Bronchial epithelial cell (primary cell): ENCODE measurements at regions not wholly inside any gene's neighbourhood (a gene's known extent, or its start where the extent isn't known, plus 50 kb on each side); places are given as distances from the start of the nearest gene placed in this dataset.
A peak's percentile ranks its signal among the peaks of the same experiment; 100 is the strongest.

Source experiments
- DNase-seq: peaks from one replicate; pipeline ENCODE4 v3.0.0-alpha.2; 2010; ENCODE audit warnings: low read depth
- FAIRE-seq: peaks from 2 replicates; lab custom pipeline; 2011; peaks lifted over from hg19 to GRCh38; lab: Jason Lieb, UNC
- H3K27me3 ChIP-seq: 2 replicates; pipeline ENCODE4 v1.5.1; 2011; ENCODE audit warnings: low read length; ENCODE audit not compliant: control insufficient read depth, insufficient read depth
- H3K36me3 ChIP-seq: 2 replicates; pipeline ENCODE4 v1.5.1; 2011; ENCODE audit warnings: low read length; ENCODE audit not compliant: control insufficient read depth, insufficient read depth
- H3K4me3 ChIP-seq: 2 replicates; pipeline ENCODE4 v1.5.1; 2011; ENCODE audit warnings: mild to moderate bottlenecking, low read depth, low read length, control low read depth
- CTCF ChIP-seq: IDR thresholded peaks from 2 replicates; pipeline ENCODE4 v1.5.1; 2011; ENCODE audit warnings: mild to moderate bottlenecking, moderate library complexity, low read length, control low read depth, inconsistent platforms; ENCODE audit not compliant: insufficient read depth, severe bottlenecking

GRCh38 chr15:46778876-46779275 is 938.4 kb upstream of the SEMA6D start:
- Histone ChIP-seq H3K4me3 (no peak overlapping the region), H3K27me3 (no peaks in the 10 kb centered on the region), H3K36me3 (no peaks in the 10 kb centered on the region)
- FAIRE-seq (no peak), DNase-seq (no peak)
- TF ChIP-seq CTCF: no peak

- H3K36me3 ChIP-seq: no peaks in the 10 kb centered on the region
- DNase-seq (peak; percentile 1), FAIRE-seq (no peak)
- H3K27me3 ChIP-seq: no peaks in the 10 kb centered on the region
- TF ChIP-seq CTCF: no peak
- no peak overlapping the region for H3K4me3 ChIP-seq
These were observed 930.6 kb upstream of the SEMA6D start for GRCh38 chr15:46786590-46787285.

GRCh38 chr15:46795685-46796084 is 921.6 kb upstream of the SEMA6D start:
- Histone ChIP-seq H3K4me3 (no peak overlapping the region), H3K27me3 (no peaks in the 10 kb centered on the region), H3K36me3 (no peaks in the 10 kb centered on the region)
- FAIRE-seq (no peak), DNase-seq (no peak)
- no peak for TF ChIP-seq CTCF

GRCh38 chr15:46808834-46809233 is 908.5 kb upstream of the SEMA6D start:
- no peak for TF ChIP-seq CTCF
- no peak for FAIRE-seq
- no peak overlapping the region for H3K4me3 ChIP-seq
- no peaks in the 10 kb centered on the region for H3K36me3 ChIP-seq
- DNase-seq: peak; percentile 30
- H3K27me3 ChIP-seq: no peaks in the 10 kb centered on the region

GRCh38 chr15:46815240-46815639 is 902.1 kb upstream of the SEMA6D start:
- FAIRE-seq (no peak), DNase-seq (no peak)
- no peaks in the 10 kb centered on the region for H3K27me3 ChIP-seq
- no peak for TF ChIP-seq CTCF
- H3K4me3 ChIP-seq: no peak overlapping the region
- H3K36me3 ChIP-seq: no peaks in the 10 kb centered on the region

GRCh38 chr15:46815765-46816164 is 901.5 kb upstream of the SEMA6D start:
- FAIRE-seq: no peak
- Histone ChIP-seq H3K4me3 (no peak overlapping the region), H3K27me3 (no peaks in the 10 kb centered on the region), H3K36me3 (no peaks in the 10 kb centered on the region)
- peak; percentile 1 for DNase-seq
- TF ChIP-seq CTCF: no peak
